ENCODE measurements at regions not wholly inside any gene's neighbourhood (a gene's known extent, or its start where the extent isn't known, plus 50 kb on each side); places are given as distances from the start of the nearest gene placed in this dataset.

GRCh38 chr2:134191835-134192234 lies 62.0 kb upstream of the MGAT5 start:
- no peak for DNase-seq (ENCODE audit: low read depth)
- no peak overlapping the region for H3K4me3 ChIP-seq (ENCODE audit: low read depth, low read length)
- in situ Hi-C loops (cut with HindIII; ENCODE audit: low sequenced_read_pairs), result no loop called here
- no peak for TF ChIP-seq CTCF (IDR thresholded peaks at IDR 0.05; ENCODE audit: low read depth, low read length, missing control alignments)

GRCh38 chr2:134193006-134193405 lies 60.9 kb upstream of the MGAT5 start:
- H3K4me3 ChIP-seq (ENCODE audit: low read depth, low read length), result no peak overlapping the region
- TF ChIP-seq CTCF (IDR thresholded peaks at IDR 0.05; ENCODE audit: low read depth, low read length, missing control alignments), result no peak
- in situ Hi-C loops (cut with HindIII; ENCODE audit: low sequenced_read_pairs), result no loop called here
- DNase-seq (ENCODE audit: low read depth), result no peak

GRCh38 chr2:134194519-134194918 lies 59.4 kb upstream of the MGAT5 start:
- no peak for DNase-seq (ENCODE audit: low read depth)
- H3K4me3 ChIP-seq (ENCODE audit: low read depth, low read length), result no peak overlapping the region
- TF ChIP-seq CTCF (IDR thresholded peaks at IDR 0.05; ENCODE audit: low read depth, low read length, missing control alignments), result no peak
- in situ Hi-C loops (cut with HindIII; ENCODE audit: low sequenced_read_pairs), result no loop called here

- H3K4me3 ChIP-seq (ENCODE audit: low read depth, low read length), result no peak overlapping the region
- in situ Hi-C loops (cut with HindIII; ENCODE audit: low sequenced_read_pairs), result no loop called here
- TF ChIP-seq CTCF (IDR thresholded peaks at IDR 0.05; ENCODE audit: low read depth, low read length, missing control alignments), result no peak
- DNase-seq (ENCODE audit: low read depth), result no peak
Observed at GRCh38 chr2:134195341-134195740, 58.5 kb upstream of the MGAT5 start.

GRCh38 chr2:134197445-134197844 lies 56.4 kb upstream of the MGAT5 start:
- in situ Hi-C loops (cut with HindIII; ENCODE audit: low sequenced_read_pairs), result no loop called here
- TF ChIP-seq CTCF (IDR thresholded peaks at IDR 0.05; ENCODE audit: low read depth, low read length, missing control alignments), result no peak
- no peak for DNase-seq (ENCODE audit: low read depth)
- H3K4me3 ChIP-seq (ENCODE audit: low read depth, low read length), result no peak overlapping the region

- no peak for TF ChIP-seq CTCF (IDR thresholded peaks at IDR 0.05; ENCODE audit: low read depth, low read length, missing control alignments)
- no peak for DNase-seq (ENCODE audit: low read depth)
- no peak overlapping the region for H3K4me3 ChIP-seq (ENCODE audit: low read depth, low read length)
- in situ Hi-C loops (cut with HindIII; ENCODE audit: low sequenced_read_pairs), result no loop called here
Observed at GRCh38 chr2:134198006-134198634, 55.8 kb upstream of the MGAT5 start.

Measured in astrocyte of the cerebellum (primary cell).